Liver (tissue), 8 donors: ENCODE measurements at regions not wholly inside any gene's neighbourhood (a gene's known extent, or its start where the extent isn't known, plus 50 kb on each side); places are given as distances from the start of the nearest gene placed in this dataset.

ENCODE experiments used
- DNase-seq: peaks from one replicate; pipeline ENCODE4 v3.0.0-alpha.2; 2017; ENCODE audit warnings: low spot score
- H3K27ac ChIP-seq, 2 donors: one replicate each; pipeline ENCODE4 v1.7.0; 2013; ENCODE audit warnings: inconsistent platforms in 2 of 2, low read length in 2 of 2, control low read depth in 1 of 2, low read depth in 1 of 2, mild to moderate bottlenecking in 1 of 2
- H3K27me3 ChIP-seq, 4 donors: one replicate each; pipeline versions ENCODE4 v1.6.1 to v1.7.0; 2013; ENCODE audit warnings: low read length in 3 of 4, inconsistent platforms in 1 of 4, mild to moderate bottlenecking in 1 of 4, moderate library complexity in 1 of 4; ENCODE audit not compliant: control insufficient read depth in 4 of 4, insufficient read depth in 4 of 4
- H3K36me3 ChIP-seq, 4 donors: one replicate each; pipeline versions ENCODE4 v1.6.1 to v1.7.0; 2013; ENCODE audit warnings: low read length in 3 of 4, mild to moderate bottlenecking in 3 of 4, low read depth in 1 of 4, moderate library complexity in 1 of 4; ENCODE audit not compliant: control insufficient read depth in 4 of 4, insufficient read depth in 3 of 4
- H3K4me1 ChIP-seq, 4 donors: one replicate each; pipeline versions ENCODE4 v1.6.1 to v1.7.0; 2013; ENCODE audit warnings: low read length in 3 of 4, mild to moderate bottlenecking in 3 of 4, moderate library complexity in 1 of 4; ENCODE audit not compliant: control insufficient read depth in 4 of 4, insufficient read depth in 4 of 4
- H3K4me3 ChIP-seq, 3 donors: one replicate each; pipeline versions ENCODE4 v1.6.1 to v1.7.0; 2013; ENCODE audit warnings: low read length in 3 of 3, control low read depth in 1 of 3, low read depth in 1 of 3, mild to moderate bottlenecking in 1 of 3
- H3K9ac ChIP-seq, 2 donors: one replicate each; pipeline ENCODE4 v1.7.0; 2013; ENCODE audit warnings: low read length in 2 of 2, mild to moderate bottlenecking in 2 of 2, moderate library complexity in 2 of 2, control low read depth in 1 of 2, low read depth in 1 of 2
- H3K9me3 ChIP-seq, 4 donors: one replicate each; pipeline versions ENCODE4 v1.6.1 to v1.7.0; 2013; ENCODE audit warnings: low read length in 3 of 4; ENCODE audit not compliant: control insufficient read depth in 4 of 4
- CTCF ChIP-seq: fragments of 150-350 bp; IDR thresholded peaks from 2 replicates; pipeline ENCODE4 v1.5.1; 2017; ENCODE audit warnings: improper control_type of control experiment, low read depth, low read length; ENCODE audit not compliant: missing input control
- EGR1 ChIP-seq, 2 donors: IDR thresholded peaks; 2 replicates each; pipeline ENCODE4 v1.6.1; 2016 to 2018; ENCODE audit warnings: antibody characterized with exemption in 2 of 2, low read depth in 2 of 2
- FOXA1 ChIP-seq: IDR thresholded peaks from 2 replicates; pipeline ENCODE4 v1.6.1; 2016; ENCODE audit warnings: antibody characterized with exemption
- FOXA2 ChIP-seq: IDR thresholded peaks from 2 replicates; pipeline ENCODE4 v1.6.1; 2016; ENCODE audit warnings: antibody characterized with exemption
- GABPA ChIP-seq, 2 donors: IDR thresholded peaks in 1 of 2; conservative IDR thresholded peaks in 1 of 2; 2 replicates each; pipeline ENCODE4 v1.6.1; 2016; ENCODE audit warnings: antibody characterized with exemption in 2 of 2, mild to moderate bottlenecking in 1 of 2, moderate library complexity in 1 of 2
- HNF4A ChIP-seq, 2 donors: conservative IDR thresholded peaks; 2 replicates each; pipeline ENCODE4 v1.6.1; 2016; ENCODE audit warnings: antibody characterized with exemption in 2 of 2, mild to moderate bottlenecking in 2 of 2
- HNF4G ChIP-seq: IDR thresholded peaks from 2 replicates; pipeline ENCODE4 v1.6.1; 2016; ENCODE audit warnings: antibody characterized with exemption
- JUND ChIP-seq, 2 donors: IDR thresholded peaks; 2 replicates each; pipeline ENCODE4 v1.6.1; 2016; ENCODE audit warnings: antibody characterized with exemption in 2 of 2
- NR2F2 ChIP-seq: IDR thresholded peaks from 2 replicates; pipeline ENCODE4 v1.6.1; 2016; ENCODE audit warnings: antibody characterized with exemption
- RAD21 ChIP-seq, 2 donors: IDR thresholded peaks; 2 replicates each; pipeline ENCODE4 v1.6.1; 2016; ENCODE audit warnings: antibody characterized with exemption in 2 of 2, mild to moderate bottlenecking in 2 of 2
- REST ChIP-seq: IDR thresholded peaks from 2 replicates; pipeline ENCODE4 v1.6.1; 2016; ENCODE audit warnings: antibody characterized with exemption, mild to moderate bottlenecking
- RXRA ChIP-seq, 2 donors: IDR thresholded peaks; 2 replicates each; pipeline ENCODE4 v1.6.1; 2017 to 2018; ENCODE audit warnings: antibody characterized with exemption in 2 of 2, mild to moderate bottlenecking in 1 of 2
- SP1 ChIP-seq: IDR thresholded peaks from 2 replicates; pipeline ENCODE4 v1.6.1; 2018; ENCODE audit warnings: antibody characterized with exemption, mild to moderate bottlenecking
- TAF1 ChIP-seq: conservative IDR thresholded peaks from 2 replicates; pipeline ENCODE4 v1.6.1; 2016; ENCODE audit warnings: antibody characterized with exemption, mild to moderate bottlenecking
- YY1 ChIP-seq: IDR thresholded peaks from 2 replicates; pipeline ENCODE4 v1.6.1; 2016; ENCODE audit warnings: antibody characterized with exemption, mild to moderate bottlenecking
- WGBS: extraction: QIAGEN DNeasy Blood & Tissue Kit; methylation state at CpG from one replicate; pipeline ENCODE4 v1.1.7; 2013; 5-methylcytosine and 5-hydroxymethylcytosine counted together
- TF ChIP-seq, protein P1 (sequence below): IDR thresholded peaks from 2 replicates; pipeline ENCODE4 v1.6.1; 2016; ENCODE audit warnings: antibody characterized with exemption
- TF ChIP-seq, protein P2 (sequence below): IDR thresholded peaks from 2 replicates; pipeline ENCODE4 v1.6.1; 2016; ENCODE audit warnings: antibody characterized with exemption
- TF ChIP-seq, protein P3 (sequence below): IDR thresholded peaks from 2 replicates; pipeline ENCODE4 v1.6.1; 2016; ENCODE audit warnings: antibody characterized with exemption
- donor health status: healthy.
- donor health status: healthy.
- donor health status: healthy.
- donor health status: healthy.
- donor health status: healthy.

DNA sequence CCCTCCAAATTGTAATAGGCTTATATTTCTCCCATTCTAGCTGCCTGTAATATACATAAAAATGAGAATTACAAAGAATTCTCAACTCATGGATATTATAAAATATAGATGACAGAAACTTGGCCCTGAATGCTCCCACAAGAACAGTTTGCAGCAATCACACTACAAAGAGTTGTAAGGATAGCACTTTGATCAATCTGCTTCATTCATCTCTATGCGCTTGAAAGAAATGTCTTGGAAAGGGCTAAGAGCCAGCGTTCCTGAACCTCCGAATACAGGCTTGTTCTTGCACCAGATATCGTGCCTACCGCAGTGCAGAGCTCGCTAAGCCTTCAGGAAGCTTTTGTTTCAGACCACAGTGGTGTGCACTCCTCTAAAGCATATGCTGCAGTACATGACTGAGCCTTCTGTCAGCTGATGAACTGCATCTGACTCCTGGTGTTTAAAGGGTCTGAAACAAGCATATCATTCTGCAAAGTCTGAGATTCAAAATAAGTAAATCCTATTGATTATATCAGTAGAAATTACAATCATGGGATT, 417.6 kb upstream of the ZFP42 start:
- Histone ChIP-seq H3K4me1 (no peaks in the 10 kb centered on the region), H3K4me3 (no peak overlapping the region), H3K9ac (no peak overlapping the region), H3K9me3 (no peaks in the 10 kb centered on the region), H3K27ac (no peak overlapping the region), H3K36me3 (no peaks in the 10 kb centered on the region), H3K27me3 (peaks cover 0 to 7% (median 0%) of the 10 kb centered on the region in 4 donors)
- 77% methylated on average over 6 of the region's 6 CpGs for WGBS
- TF ChIP-seq HNF4A (conservative IDR thresholded peaks at IDR 0.05) (no peak), SP1 (no peak), EGR1 (IDR thresholded peaks at IDR 0.05; ENCODE audit: low read depth in 2 of 2) (no peak), YY1 (no peak), TAF1 (no peak), JUND (IDR thresholded peaks at IDR 0.05) (no peak), NR2F2 (no peak), GABPA (IDR thresholded peaks at IDR 0.05 in 1 of 2, conservative IDR thresholded peaks at IDR 0.05 in 1 of 2) (no peak), RAD21 (IDR thresholded peaks at IDR 0.05) (no peak), REST (no peak), RXRA (IDR thresholded peaks at IDR 0.05) (no peak), FOXA1 (no peak), FOXA2 (no peak), CTCF (no peak), HNF4G (no peak)
- TF ChIP-seq, protein P1, sequence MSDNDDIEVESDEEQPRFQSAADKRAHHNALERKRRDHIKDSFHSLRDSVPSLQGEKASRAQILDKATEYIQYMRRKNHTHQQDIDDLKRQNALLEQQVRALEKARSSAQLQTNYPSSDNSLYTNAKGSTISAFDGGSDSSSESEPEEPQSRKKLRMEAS: no peak
- TF ChIP-seq, protein P2, sequence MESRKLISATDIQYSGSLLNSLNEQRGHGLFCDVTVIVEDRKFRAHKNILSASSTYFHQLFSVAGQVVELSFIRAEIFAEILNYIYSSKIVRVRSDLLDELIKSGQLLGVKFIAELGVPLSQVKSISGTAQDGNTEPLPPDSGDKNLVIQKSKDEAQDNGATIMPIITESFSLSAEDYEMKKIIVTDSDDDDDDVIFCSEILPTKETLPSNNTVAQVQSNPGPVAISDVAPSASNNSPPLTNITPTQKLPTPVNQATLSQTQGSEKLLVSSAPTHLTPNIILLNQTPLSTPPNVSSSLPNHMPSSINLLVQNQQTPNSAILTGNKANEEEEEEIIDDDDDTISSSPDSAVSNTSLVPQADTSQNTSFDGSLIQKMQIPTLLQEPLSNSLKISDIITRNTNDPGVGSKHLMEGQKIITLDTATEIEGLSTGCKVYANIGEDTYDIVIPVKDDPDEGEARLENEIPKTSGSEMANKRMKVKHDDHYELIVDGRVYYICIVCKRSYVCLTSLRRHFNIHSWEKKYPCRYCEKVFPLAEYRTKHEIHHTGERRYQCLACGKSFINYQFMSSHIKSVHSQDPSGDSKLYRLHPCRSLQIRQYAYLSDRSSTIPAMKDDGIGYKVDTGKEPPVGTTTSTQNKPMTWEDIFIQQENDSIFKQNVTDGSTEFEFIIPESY: no peak
- TF ChIP-seq, protein P3, sequence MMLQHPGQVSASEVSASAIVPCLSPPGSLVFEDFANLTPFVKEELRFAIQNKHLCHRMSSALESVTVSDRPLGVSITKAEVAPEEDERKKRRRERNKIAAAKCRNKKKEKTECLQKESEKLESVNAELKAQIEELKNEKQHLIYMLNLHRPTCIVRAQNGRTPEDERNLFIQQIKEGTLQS: no peak
- no peak for DNase-seq
